ENCODE measurements at regions not wholly inside any gene's neighbourhood (a gene's known extent, or its start where the extent isn't known, plus 50 kb on each side); places are given as distances from the start of the nearest gene placed in this dataset.

GRCh38 chr17:33873201-33873617 lies 381.9 kb upstream of the CCL2 start (continued):
- no peak for TF ChIP-seq PATZ1 (CRISPR knock-in tag; IDR thresholded peaks at IDR 0.05; ENCODE audit: borderline replicate concordance)
- no peak for TF ChIP-seq ZNF8 (CRISPR knock-in tag; IDR thresholded peaks at IDR 0.05)

DNA sequence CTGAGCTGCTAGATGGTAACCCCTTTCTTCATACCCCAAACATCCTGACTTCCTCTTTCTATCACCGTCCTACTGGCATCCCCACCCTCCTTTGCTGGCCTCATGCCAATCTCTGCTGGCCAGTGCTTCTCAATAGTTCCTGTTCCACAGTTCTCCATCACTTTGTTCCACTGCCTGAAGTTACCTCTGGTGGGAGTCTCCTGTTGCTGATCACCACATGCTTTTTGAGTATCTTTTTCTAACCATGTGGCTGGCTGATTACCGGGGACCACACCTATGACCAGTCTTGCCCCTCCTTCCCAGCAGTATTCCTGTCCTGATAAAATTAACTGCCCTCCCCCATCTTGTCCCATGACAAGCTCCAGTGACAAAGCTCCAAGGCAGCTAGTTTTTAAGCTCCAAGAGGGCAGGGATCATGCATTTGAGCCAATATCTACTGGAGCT lies 380.4 kb upstream of the CCL2 start:
- no peak for ATAC-seq
- TF ChIP-seq PATZ1 (CRISPR knock-in tag; IDR thresholded peaks at IDR 0.05; ENCODE audit: borderline replicate concordance) (no peak), ZNF565 (CRISPR knock-in tag; conservative IDR thresholded peaks at IDR 0.05; ENCODE audit: low read depth) (no peak), PPARA (CRISPR knock-in tag; IDR thresholded peaks at IDR 0.05; ENCODE audit: borderline replicate concordance) (no peak), TCF4 (CRISPR knock-in tag; IDR thresholded peaks at IDR 0.05; ENCODE audit: borderline replicate concordance) (no peak), OSR1 (CRISPR knock-in tag; IDR thresholded peaks at IDR 0.05) (no peak), ISL1 (CRISPR knock-in tag; IDR thresholded peaks at IDR 0.05) (no peak), CSDC2 (CRISPR knock-in tag; IDR thresholded peaks at IDR 0.05) (no peak), ZFP3 (CRISPR knock-in tag; IDR thresholded peaks at IDR 0.05) (no peak), ARNTL (CRISPR knock-in tag; IDR thresholded peaks at IDR 0.05; ENCODE audit: borderline replicate concordance, low read depth) (no peak), ZC3H10 (CRISPR knock-in tag; IDR thresholded peaks at IDR 0.05) (no peak), GLIS3 (CRISPR knock-in tag; IDR thresholded peaks at IDR 0.05) (no peak), ZNF70 (CRISPR knock-in tag; IDR thresholded peaks at IDR 0.05) (no peak), BACH2 (CRISPR knock-in tag; IDR thresholded peaks at IDR 0.05; ENCODE audit: borderline replicate concordance) (no peak), RARB (CRISPR knock-in tag; IDR thresholded peaks at IDR 0.05) (no peak), ZFP30 (CRISPR knock-in tag; IDR thresholded peaks at IDR 0.05) (no peak), SNAI2 (CRISPR knock-in tag; IDR thresholded peaks at IDR 0.05) (no peak), CREB5 (CRISPR knock-in tag; IDR thresholded peaks at IDR 0.05; ENCODE audit: low read depth) (no peak)
- TF ChIP-seq, protein P1, sequence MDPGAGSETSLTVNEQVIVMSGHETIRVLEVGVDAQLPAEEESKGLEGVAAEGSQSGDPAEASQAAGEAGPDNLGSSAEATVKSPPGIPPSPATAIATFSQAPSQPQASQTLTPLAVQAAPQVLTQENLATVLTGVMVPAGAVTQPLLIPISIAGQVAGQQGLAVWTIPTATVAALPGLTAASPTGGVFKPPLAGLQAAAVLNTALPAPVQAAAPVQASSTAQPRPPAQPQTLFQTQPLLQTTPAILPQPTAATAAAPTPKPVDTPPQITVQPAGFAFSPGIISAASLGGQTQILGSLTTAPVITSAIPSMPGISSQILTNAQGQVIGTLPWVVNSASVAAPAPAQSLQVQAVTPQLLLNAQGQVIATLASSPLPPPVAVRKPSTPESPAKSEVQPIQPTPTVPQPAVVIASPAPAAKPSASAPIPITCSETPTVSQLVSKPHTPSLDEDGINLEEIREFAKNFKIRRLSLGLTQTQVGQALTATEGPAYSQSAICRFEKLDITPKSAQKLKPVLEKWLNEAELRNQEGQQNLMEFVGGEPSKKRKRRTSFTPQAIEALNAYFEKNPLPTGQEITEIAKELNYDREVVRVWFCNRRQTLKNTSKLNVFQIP (CRISPR knock-in tag; IDR thresholded peaks at IDR 0.05; ENCODE audit: borderline replicate concordance, low read depth): no peak
- TF ChIP-seq, protein P2, sequence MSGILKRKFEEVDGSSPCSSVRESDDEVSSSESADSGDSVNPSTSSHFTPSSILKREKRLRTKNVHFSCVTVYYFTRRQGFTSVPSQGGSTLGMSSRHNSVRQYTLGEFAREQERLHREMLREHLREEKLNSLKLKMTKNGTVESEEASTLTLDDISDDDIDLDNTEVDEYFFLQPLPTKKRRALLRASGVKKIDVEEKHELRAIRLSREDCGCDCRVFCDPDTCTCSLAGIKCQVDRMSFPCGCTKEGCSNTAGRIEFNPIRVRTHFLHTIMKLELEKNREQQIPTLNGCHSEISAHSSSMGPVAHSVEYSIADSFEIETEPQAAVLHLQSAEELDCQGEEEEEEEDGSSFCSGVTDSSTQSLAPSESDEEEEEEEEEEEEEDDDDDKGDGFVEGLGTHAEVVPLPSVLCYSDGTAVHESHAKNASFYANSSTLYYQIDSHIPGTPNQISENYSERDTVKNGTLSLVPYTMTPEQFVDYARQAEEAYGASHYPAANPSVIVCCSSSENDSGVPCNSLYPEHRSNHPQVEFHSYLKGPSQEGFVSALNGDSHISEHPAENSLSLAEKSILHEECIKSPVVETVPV (CRISPR knock-in tag; IDR thresholded peaks at IDR 0.05): no peak

DNA sequence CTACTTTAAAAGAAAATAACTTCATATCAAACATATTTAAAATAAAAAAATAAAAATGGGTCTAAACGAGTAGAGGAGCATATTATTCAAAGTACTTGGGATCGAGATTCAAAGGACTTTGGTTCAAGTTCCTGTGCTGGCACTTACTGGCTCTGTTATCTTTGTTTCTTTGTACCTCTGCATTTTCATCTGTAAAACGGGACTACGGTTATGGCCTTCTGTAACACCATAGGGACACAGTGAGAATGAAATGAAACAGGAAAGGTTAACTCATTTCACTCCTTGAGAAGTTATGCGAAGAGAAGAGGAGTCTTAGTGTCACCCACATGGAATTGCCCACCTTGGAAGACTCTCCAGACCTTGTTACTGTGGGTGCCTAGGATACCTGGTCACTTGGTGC lies 379.1 kb upstream of the CCL2 start:
- no peak for ATAC-seq
- TF ChIP-seq ZNF565 (CRISPR knock-in tag; conservative IDR thresholded peaks at IDR 0.05; ENCODE audit: low read depth) (no peak), PATZ1 (CRISPR knock-in tag; IDR thresholded peaks at IDR 0.05; ENCODE audit: borderline replicate concordance) (no peak), TCF4 (CRISPR knock-in tag; IDR thresholded peaks at IDR 0.05; ENCODE audit: borderline replicate concordance) (no peak), ARNTL (CRISPR knock-in tag; IDR thresholded peaks at IDR 0.05; ENCODE audit: borderline replicate concordance, low read depth) (no peak), BACH2 (CRISPR knock-in tag; IDR thresholded peaks at IDR 0.05; ENCODE audit: borderline replicate concordance) (no peak), TOX (CRISPR knock-in tag; IDR thresholded peaks at IDR 0.05; ENCODE audit: borderline replicate concordance) (no peak), CSDC2 (CRISPR knock-in tag; IDR thresholded peaks at IDR 0.05) (no peak), ZNF8 (CRISPR knock-in tag; IDR thresholded peaks at IDR 0.05) (no peak), CREB5 (CRISPR knock-in tag; IDR thresholded peaks at IDR 0.05; ENCODE audit: low read depth) (no peak), PPARA (CRISPR knock-in tag; IDR thresholded peaks at IDR 0.05; ENCODE audit: borderline replicate concordance) (no peak), ZC3H10 (CRISPR knock-in tag; IDR thresholded peaks at IDR 0.05) (no peak)
- TF ChIP-seq, protein P1 (CRISPR knock-in tag; IDR thresholded peaks at IDR 0.05; ENCODE audit: borderline replicate concordance, low read depth): no peak
- TF ChIP-seq, protein P2 (CRISPR knock-in tag; IDR thresholded peaks at IDR 0.05): no peak
